ENCODE measurements at regions not wholly inside any gene's neighbourhood (a gene's known extent, or its start where the extent isn't known, plus 50 kb on each side); places are given as distances from the start of the nearest gene placed in this dataset.

GRCh38 chr3:177687291-177687690 lies 490.0 kb upstream of the TBL1XR1 start:
- TF ChIP-seq CTCF (conservative IDR thresholded peaks at IDR 0.05), result no peak
- TF ChIP-seq EZH2 (IDR thresholded peaks at IDR 0.05; ENCODE audit: low read depth), result no peak

Measured in PC-9 (cell line).